Lung (tissue), 11 donors: ENCODE measurements at regions not wholly inside any gene's neighbourhood (a gene's known extent, or its start where the extent isn't known, plus 50 kb on each side); places are given as distances from the start of the nearest gene placed in this dataset.

ENCODE experiments used
- ATAC-seq: fragments of 200-7000 bp; cut with Tn5 transposase; one replicate; pipeline ENCODE4 v1.9.1; 2020; ENCODE audit warnings: moderate number of reproducible peaks; ENCODE audit not compliant: insufficient read depth, low FRiP score
- DNase-seq, 3 donors: peaks; one replicate each; pipeline ENCODE4 v3.0.0-alpha.2; 2013 to 2017
- H3K27ac ChIP-seq, 2 donors: one replicate each; pipeline ENCODE4 v1.5.1; 2013; ENCODE audit warnings: mild to moderate bottlenecking in 2 of 2, moderate library complexity in 2 of 2, control low read depth in 1 of 2, inconsistent platforms in 1 of 2, low read depth in 1 of 2, low read length in 1 of 2
- H3K27me3 ChIP-seq, 3 donors: one replicate each; pipeline ENCODE4 v1.5.1; 2013; ENCODE audit warnings: low read length in 2 of 3; ENCODE audit not compliant: control insufficient read depth in 3 of 3, insufficient read depth in 3 of 3
- H3K36me3 ChIP-seq, 4 donors: one replicate each; pipeline ENCODE4 v1.5.1; 2013; ENCODE audit warnings: low read length in 4 of 4, mild to moderate bottlenecking in 1 of 4, moderate library complexity in 1 of 4; ENCODE audit not compliant: control insufficient read depth in 4 of 4, insufficient read depth in 4 of 4
- H3K4me1 ChIP-seq, 5 donors: one replicate each; pipeline ENCODE4 v1.5.1; 2013; ENCODE audit warnings: low read length in 5 of 5, mild to moderate bottlenecking in 2 of 5, moderate library complexity in 1 of 5; ENCODE audit not compliant: control insufficient read depth in 5 of 5, insufficient read depth in 5 of 5
- H3K4me3 ChIP-seq: one replicate; pipeline ENCODE4 v1.5.1; 2013; ENCODE audit warnings: mild to moderate bottlenecking, control low read depth, moderate library complexity
- H3K9ac ChIP-seq, 2 donors: one replicate each; pipeline ENCODE4 v1.5.1; 2013; ENCODE audit warnings: low read length in 2 of 2, control low read depth in 1 of 2; ENCODE audit not compliant: insufficient read depth in 1 of 2
- H3K9me3 ChIP-seq, 4 donors: one replicate each; pipeline ENCODE4 v1.5.1; 2013; ENCODE audit warnings: low read length in 3 of 4, mild to moderate bottlenecking in 1 of 4, moderate library complexity in 1 of 4; ENCODE audit not compliant: control insufficient read depth in 4 of 4, insufficient read depth in 3 of 4
- WGBS, 2 donors: extraction: QIAGEN DNeasy Blood & Tissue Kit; methylation state at CpG; one replicate each; pipeline ENCODE4 v1.1.7; 2013; 5-methylcytosine and 5-hydroxymethylcytosine counted together
- TF ChIP-seq, protein P1 (sequence below): IDR thresholded peaks from 2 replicates; pipeline ENCODE4 v1.5.1; 2012; ENCODE audit warnings: mild to moderate bottlenecking; ENCODE audit errors: control extremely low read depth, extremely low read depth
- donor health status: control.
- donor health status: control.
- donor health status: Bipolar disorder and iron deficiency.
- donor health status: healthy.
- donor health status: DM: yes; HTN: yes; CAD: no.

DNA sequence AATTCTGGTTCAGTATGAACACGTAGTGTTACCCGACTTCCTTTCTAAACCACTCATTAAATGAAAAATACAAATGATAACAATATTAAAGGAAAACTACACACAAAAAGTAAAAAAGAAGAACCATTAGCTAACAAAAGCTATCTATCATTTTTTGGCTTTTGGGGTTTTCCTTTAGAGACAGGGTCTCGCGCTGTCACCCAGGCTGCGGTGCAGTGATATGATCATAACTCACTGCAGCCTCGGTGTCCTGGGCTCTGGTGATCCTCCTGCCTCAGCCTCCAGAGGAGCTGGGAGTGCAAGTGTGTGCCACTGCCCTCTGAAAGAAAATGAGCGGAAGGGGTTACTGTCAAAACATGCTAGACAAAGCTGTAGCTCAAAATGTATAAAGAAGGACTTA lies 238.2 kb upstream of the AVPR1A start:
- Histone ChIP-seq H3K36me3 (no peaks in the 10 kb centered on the region), H3K27me3 (no peaks in the 10 kb centered on the region), H3K4me1 (peaks cover 0 to under 1% (median 0%) of the 10 kb centered on the region in 5 donors), H3K9ac (no peak overlapping the region), H3K27ac (no peak overlapping the region), H3K9me3 (peaks cover 0 to 1% (median 0%) of the 10 kb centered on the region in 4 donors), H3K4me3 (no peak overlapping the region)
- no peak for DNase-seq
- WGBS, 2 donors, result 64 to 77% methylated on average over 7 of the region's 7 CpGs
- no peak for ATAC-seq
- TF ChIP-seq, protein P1, sequence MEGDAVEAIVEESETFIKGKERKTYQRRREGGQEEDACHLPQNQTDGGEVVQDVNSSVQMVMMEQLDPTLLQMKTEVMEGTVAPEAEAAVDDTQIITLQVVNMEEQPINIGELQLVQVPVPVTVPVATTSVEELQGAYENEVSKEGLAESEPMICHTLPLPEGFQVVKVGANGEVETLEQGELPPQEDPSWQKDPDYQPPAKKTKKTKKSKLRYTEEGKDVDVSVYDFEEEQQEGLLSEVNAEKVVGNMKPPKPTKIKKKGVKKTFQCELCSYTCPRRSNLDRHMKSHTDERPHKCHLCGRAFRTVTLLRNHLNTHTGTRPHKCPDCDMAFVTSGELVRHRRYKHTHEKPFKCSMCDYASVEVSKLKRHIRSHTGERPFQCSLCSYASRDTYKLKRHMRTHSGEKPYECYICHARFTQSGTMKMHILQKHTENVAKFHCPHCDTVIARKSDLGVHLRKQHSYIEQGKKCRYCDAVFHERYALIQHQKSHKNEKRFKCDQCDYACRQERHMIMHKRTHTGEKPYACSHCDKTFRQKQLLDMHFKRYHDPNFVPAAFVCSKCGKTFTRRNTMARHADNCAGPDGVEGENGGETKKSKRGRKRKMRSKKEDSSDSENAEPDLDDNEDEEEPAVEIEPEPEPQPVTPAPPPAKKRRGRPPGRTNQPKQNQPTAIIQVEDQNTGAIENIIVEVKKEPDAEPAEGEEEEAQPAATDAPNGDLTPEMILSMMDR, result no peak

DNA sequence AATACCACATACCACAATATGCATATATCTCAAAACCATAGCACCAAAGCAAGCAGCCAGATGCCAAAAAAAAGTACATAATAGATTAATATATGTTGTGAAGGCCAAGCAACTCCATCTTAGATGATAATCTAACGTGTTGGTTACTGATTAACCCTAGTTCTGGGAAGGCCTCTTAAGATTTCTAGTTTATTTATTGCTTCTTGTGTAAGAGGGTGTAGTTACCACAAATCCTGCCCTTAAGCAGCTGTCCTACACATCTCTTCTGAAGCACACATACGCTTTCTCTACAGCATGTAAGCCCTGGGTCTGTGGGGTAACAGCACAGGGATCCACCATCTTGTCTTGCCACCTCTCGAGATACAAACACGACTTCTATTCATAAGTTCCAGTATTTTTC lies 236.8 kb upstream of the AVPR1A start:
- 78 to 91% methylated on average over 4 of the region's 4 CpGs for WGBS, 2 donors
- no peaks in the 10 kb centered on the region for H3K36me3 ChIP-seq
- no peaks in the 10 kb centered on the region for H3K27me3 ChIP-seq
- no peaks in the 10 kb centered on the region for H3K4me1 ChIP-seq
- H3K9me3 ChIP-seq, result peaks cover 0 to 1% (median 0%) of the 10 kb centered on the region in 4 donors
- TF ChIP-seq, protein P1, result no peak
- no peak for ATAC-seq
- no peak overlapping the region for H3K4me3 ChIP-seq
- H3K27ac ChIP-seq, result no peak overlapping the region
- peak in 1 of 3 donors; percentile 6 for DNase-seq
- H3K9ac ChIP-seq, result no peak overlapping the region

DNA sequence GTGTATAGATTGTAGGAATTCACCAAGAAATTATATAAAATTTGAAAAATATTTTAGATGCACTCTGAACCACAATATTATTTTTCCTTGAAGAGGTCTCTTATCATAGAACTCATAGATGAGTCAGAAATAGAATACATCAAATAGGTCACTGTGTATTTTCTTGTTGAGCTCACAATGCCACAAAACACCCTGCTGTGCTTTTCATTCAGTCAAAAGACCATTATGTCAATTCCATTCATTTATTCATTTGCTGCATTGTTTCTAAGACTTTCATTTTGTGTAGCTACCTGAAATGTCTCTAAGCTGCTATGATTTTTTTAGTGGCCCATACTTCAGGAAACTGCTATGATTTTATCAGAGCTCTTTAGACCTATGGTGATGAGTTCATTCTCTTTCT lies 231.9 kb upstream of the AVPR1A start:
- Histone ChIP-seq H3K4me1 (no peaks in the 10 kb centered on the region), H3K9ac (no peak overlapping the region), H3K27me3 (no peaks in the 10 kb centered on the region), H3K36me3 (no peaks in the 10 kb centered on the region), H3K4me3 (no peak overlapping the region), H3K9me3 (peaks cover 0 to 5% (median 0%) of the 10 kb centered on the region in 4 donors), H3K27ac (no peak overlapping the region)
- TF ChIP-seq, protein P1, result no peak
- DNase-seq (no peak), ATAC-seq (no peak)

DNA sequence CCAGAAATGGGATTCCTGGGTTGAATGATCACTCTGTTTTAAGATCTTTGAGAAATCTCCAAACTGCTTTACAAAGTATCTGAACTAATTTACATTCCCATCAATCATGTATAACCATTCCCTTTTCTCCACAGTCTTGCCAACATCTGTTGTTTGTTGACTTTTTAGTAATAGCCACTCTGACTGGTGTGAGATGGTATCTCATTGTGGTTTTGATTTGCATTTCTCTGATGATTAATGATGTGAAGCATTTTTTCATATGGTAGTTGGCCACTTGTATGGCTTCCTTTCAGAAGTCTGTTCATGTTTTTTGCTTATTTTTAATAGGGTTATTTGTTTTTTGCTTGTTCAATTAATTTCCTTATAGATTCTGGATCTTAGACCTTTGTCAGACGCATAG lies 211.8 kb upstream of the AVPR1A start:
- WGBS, 2 donors, result 88 to 95% methylated on average over 1 of the region's 1 CpG
- Histone ChIP-seq H3K9me3 (no peaks in the 10 kb centered on the region), H3K27ac (no peak overlapping the region), H3K36me3 (no peaks in the 10 kb centered on the region), H3K27me3 (no peaks in the 10 kb centered on the region), H3K4me1 (no peaks in the 10 kb centered on the region), H3K9ac (no peak overlapping the region), H3K4me3 (no peak overlapping the region)
- ATAC-seq, result no peak
- no peak for DNase-seq
- TF ChIP-seq, protein P1, result no peak
